ENCODE measurements at regions not wholly inside any gene's neighbourhood (a gene's known extent, or its start where the extent isn't known, plus 50 kb on each side); places are given as distances from the start of the nearest gene placed in this dataset.

- Histone ChIP-seq H3K9me3 (ENCODE audit: low read depth, low read length, poor library complexity, severe bottlenecking) (no peaks in the 10 kb centered on the region), H3K36me3 (ENCODE audit: insufficient read depth, low read length, poor library complexity, severe bottlenecking) (no peaks in the 10 kb centered on the region), H3K4me1 (ENCODE audit: insufficient read depth, low read length, poor library complexity, severe bottlenecking) (peaks cover 8% of the 10 kb centered on the region), H3K27ac (ENCODE audit: low read depth, low read length, poor library complexity, severe bottlenecking) (no peak overlapping the region), H3K27me3 (replicated peaks; ENCODE audit: insufficient read depth, low read depth, low read length, poor library complexity) (peaks cover 22% of the 10 kb centered on the region), H3K4me3 (ENCODE audit: low read depth, low read length, poor library complexity, severe bottlenecking) (no peak overlapping the region)
- POLR2A ChIA-PET (ENCODE audit: low non-redundant PET): no interaction called here
- no peak for TF ChIP-seq EZH2 (IDR thresholded peaks at IDR 0.05; ENCODE audit: borderline replicate concordance, low read depth, low read length, poor library complexity, severe bottlenecking)
- intact Hi-C loops (cut with micrococcal nuclease; ENCODE audit: unreplicated experiment): no loop called here
- no TSS peak for BruUV-seq (replicated peaks)
- DNase-seq (ENCODE audit: low spot score): no peak
- CTCF ChIA-PET: no interaction called here
Measured at GRCh38 chr11:103628121-103628520, 408.3 kb upstream of the DDI1 start.

GRCh38 chr11:103631841-103632240 is 404.6 kb upstream of the DDI1 start:
- peaks cover 18% of the 10 kb centered on the region for H3K27me3 ChIP-seq (replicated peaks; ENCODE audit: insufficient read depth, low read depth, low read length, poor library complexity)
- H3K9me3 ChIP-seq (ENCODE audit: low read depth, low read length, poor library complexity, severe bottlenecking): no peaks in the 10 kb centered on the region
- no TSS peak for BruUV-seq (replicated peaks)
- H3K36me3 ChIP-seq (ENCODE audit: insufficient read depth, low read length, poor library complexity, severe bottlenecking): no peaks in the 10 kb centered on the region
- H3K4me3 ChIP-seq (ENCODE audit: low read depth, low read length, poor library complexity, severe bottlenecking): no peak overlapping the region
- H3K27ac ChIP-seq (ENCODE audit: low read depth, low read length, poor library complexity, severe bottlenecking): no peak overlapping the region
- DNase-seq (ENCODE audit: low spot score): no peak
- TF ChIP-seq CTCF (conservative IDR thresholded peaks at IDR 0.05; ENCODE audit: low read depth, low read length) (no peak), EZH2 (IDR thresholded peaks at IDR 0.05; ENCODE audit: borderline replicate concordance, low read depth, low read length, poor library complexity, severe bottlenecking) (no peak)
- H3K4me1 ChIP-seq (ENCODE audit: insufficient read depth, low read length, poor library complexity, severe bottlenecking): peaks cover 13% of the 10 kb centered on the region
- ChIA-PET CTCF (no interaction called here), POLR2A (ENCODE audit: low non-redundant PET) (no interaction called here)
- intact Hi-C loops (cut with micrococcal nuclease; ENCODE audit: unreplicated experiment): no loop called here

GRCh38 chr11:103633068-103633788 is 403.2 kb upstream of the DDI1 start:
- intact Hi-C loops (cut with micrococcal nuclease; ENCODE audit: unreplicated experiment): no loop called here
- peak; percentile 92 for DNase-seq (ENCODE audit: low spot score)
- ChIA-PET POLR2A (ENCODE audit: low non-redundant PET) (interaction anchor here (0.6 kb wide), 2 partner anchors 30 to 484 kb away, joined by 3 to 4 read pairs; no protein-coding TSS in a partner anchor), CTCF (no interaction called here)
- no peak overlapping the region for H3K4me3 ChIP-seq (ENCODE audit: low read depth, low read length, poor library complexity, severe bottlenecking)
- peaks cover 13% of the 10 kb centered on the region for H3K4me1 ChIP-seq (ENCODE audit: insufficient read depth, low read length, poor library complexity, severe bottlenecking)
- no peaks in the 10 kb centered on the region for H3K9me3 ChIP-seq (ENCODE audit: low read depth, low read length, poor library complexity, severe bottlenecking)
- TF ChIP-seq EZH2 (IDR thresholded peaks at IDR 0.05; ENCODE audit: borderline replicate concordance, low read depth, low read length, poor library complexity, severe bottlenecking) (no peak), CTCF (conservative IDR thresholded peaks at IDR 0.05; ENCODE audit: low read depth, low read length) (no peak)
- peaks cover 10% of the 10 kb centered on the region for H3K27me3 ChIP-seq (replicated peaks; ENCODE audit: insufficient read depth, low read depth, low read length, poor library complexity)
- no TSS peak for BruUV-seq (replicated peaks)
- H3K36me3 ChIP-seq (ENCODE audit: insufficient read depth, low read length, poor library complexity, severe bottlenecking): no peaks in the 10 kb centered on the region
- no peak overlapping the region for H3K27ac ChIP-seq (ENCODE audit: low read depth, low read length, poor library complexity, severe bottlenecking)

Measured in A673 (cell line).